ENCODE measurements at regions not wholly inside any gene's neighbourhood (a gene's known extent, or its start where the extent isn't known, plus 50 kb on each side); places are given as distances from the start of the nearest gene placed in this dataset.
A peak's percentile ranks its signal among the peaks of the same experiment; 100 is the strongest.

- H3K9me3 Mint-ChIP-seq: no peaks in the 10 kb centered on the region
- Histone ChIP-seq H4K20me1 (ENCODE audit: low read depth) (no peaks in the 10 kb centered on the region), H3K9me3 (ENCODE audit: low read depth) (no peaks in the 10 kb centered on the region), H3K27me3 (no peaks in the 10 kb centered on the region), H3K4me1 (peaks cover 6% of the 10 kb centered on the region), H3K27ac (no peak overlapping the region), H2AFZ (replicated peaks) (no peak overlapping the region), H3K4me2 (no peak overlapping the region), H3K36me3 (no peaks in the 10 kb centered on the region), H3K9ac (no peak overlapping the region), H3K79me2 (ENCODE audit: low read depth) (no peaks in the 10 kb centered on the region), H3F3A (ENCODE audit: low read depth) (no peaks in the 10 kb centered on the region), H3K4me3 (no peak overlapping the region)
- no peak overlapping the region for H3K4me3 Mint-ChIP-seq
- H3K27me3 Mint-ChIP-seq (ENCODE audit: insufficient read depth, low read depth): peaks cover 6% of the 10 kb centered on the region
- H3K4me1 Mint-ChIP-seq: peaks cover 5% of the 10 kb centered on the region
- no peaks in the 10 kb centered on the region for H3K36me3 Mint-ChIP-seq
- DNase-seq (ENCODE audit: low spot score): no peak
- no peak for TF ChIP-seq EZH2 (IDR thresholded peaks at IDR 0.05)
- no peak for TF ChIP-seq CTCF (IDR thresholded peaks at IDR 0.05)
- TF ChIP-seq EZH2phosphoT487 (IDR thresholded peaks at IDR 0.05): no peak
- H3K27ac Mint-ChIP-seq: peak overlapping the region; percentile 72
These were observed 63.6 kb upstream of the PPARA start for GRCh38 chr22:46086577-46087335.

- H3K4me1 ChIP-seq: peaks cover 6% of the 10 kb centered on the region
- no peaks in the 10 kb centered on the region for H3K79me2 ChIP-seq (ENCODE audit: low read depth)
- no peaks in the 10 kb centered on the region for H3K27me3 ChIP-seq
- no peaks in the 10 kb centered on the region for H3K36me3 ChIP-seq
- H3K4me3 ChIP-seq: no peak overlapping the region
- Mint-ChIP-seq H3K27ac (no peak overlapping the region), H3K36me3 (no peaks in the 10 kb centered on the region), H3K4me3 (no peak overlapping the region), H3K4me1 (peaks cover 5% of the 10 kb centered on the region), H3K27me3 (ENCODE audit: insufficient read depth, low read depth) (peaks cover 6% of the 10 kb centered on the region), H3K9me3 (no peaks in the 10 kb centered on the region)
- no peak overlapping the region for H2AFZ ChIP-seq (replicated peaks)
- TF ChIP-seq EZH2 (IDR thresholded peaks at IDR 0.05) (no peak), CTCF (IDR thresholded peaks at IDR 0.05) (no peak), EZH2phosphoT487 (IDR thresholded peaks at IDR 0.05) (no peak)
- no peaks in the 10 kb centered on the region for H4K20me1 ChIP-seq (ENCODE audit: low read depth)
- H3K9me3 ChIP-seq (ENCODE audit: low read depth): no peaks in the 10 kb centered on the region
- no peak for DNase-seq (ENCODE audit: low spot score)
- H3F3A ChIP-seq (ENCODE audit: low read depth): no peaks in the 10 kb centered on the region
- H3K4me2 ChIP-seq: no peak overlapping the region
- no peak overlapping the region for H3K27ac ChIP-seq
- H3K9ac ChIP-seq: no peak overlapping the region
These were observed 63.0 kb upstream of the PPARA start for GRCh38 chr22:46087336-46087690.

- no peak overlapping the region for H3K27ac Mint-ChIP-seq
- Histone ChIP-seq H3K4me3 (no peak overlapping the region), H3K27ac (no peak overlapping the region), H3K36me3 (no peaks in the 10 kb centered on the region), H3K79me2 (ENCODE audit: low read depth) (no peaks in the 10 kb centered on the region), H2AFZ (replicated peaks) (peak overlapping the region; percentile 28), H3K27me3 (no peaks in the 10 kb centered on the region), H4K20me1 (ENCODE audit: low read depth) (no peaks in the 10 kb centered on the region), H3K9me3 (ENCODE audit: low read depth) (no peaks in the 10 kb centered on the region), H3F3A (ENCODE audit: low read depth) (no peaks in the 10 kb centered on the region), H3K9ac (no peak overlapping the region), H3K4me2 (no peak overlapping the region), H3K4me1 (peaks cover 6% of the 10 kb centered on the region)
- no peaks in the 10 kb centered on the region for H3K36me3 Mint-ChIP-seq
- H3K4me3 Mint-ChIP-seq: no peak overlapping the region
- peaks cover 6% of the 10 kb centered on the region for H3K27me3 Mint-ChIP-seq (ENCODE audit: insufficient read depth, low read depth)
- peak; percentile 71 for DNase-seq (ENCODE audit: low spot score)
- H3K4me1 Mint-ChIP-seq: peaks cover 5% of the 10 kb centered on the region
- no peaks in the 10 kb centered on the region for H3K9me3 Mint-ChIP-seq
- no peak for TF ChIP-seq CTCF (IDR thresholded peaks at IDR 0.05)
- TF ChIP-seq EZH2phosphoT487 (IDR thresholded peaks at IDR 0.05): no peak
- TF ChIP-seq EZH2 (IDR thresholded peaks at IDR 0.05): no peak
These were observed 62.5 kb upstream of the PPARA start for GRCh38 chr22:46087816-46088277.
